ENCODE measurements at regions not wholly inside any gene's neighbourhood (a gene's known extent, or its start where the extent isn't known, plus 50 kb on each side); places are given as distances from the start of the nearest gene placed in this dataset.

DNA sequence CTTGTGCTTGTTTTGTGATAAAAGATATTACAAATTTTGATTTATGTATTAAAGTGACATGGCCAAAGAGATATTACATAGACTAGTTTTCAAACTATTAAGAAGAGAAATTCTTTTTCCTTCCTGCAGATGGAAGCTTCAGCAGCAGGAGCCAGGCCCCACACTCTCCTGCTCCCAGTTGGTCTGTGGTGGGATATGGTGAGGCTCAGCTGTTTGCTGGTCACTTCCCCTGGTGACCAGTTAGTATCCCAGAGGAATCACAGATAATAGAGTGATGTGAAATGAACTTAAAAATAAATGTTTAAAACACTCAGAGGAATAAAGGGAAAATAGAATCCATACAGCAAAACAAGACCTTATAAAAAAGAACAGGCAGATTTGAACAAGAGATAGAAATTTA is 154.7 kb downstream of the KTN1 start:
- ChIA-PET CTCF (interaction anchor here (1.8 kb wide), 1 partner anchor 740 kb away, joined by 10 read pairs; no protein-coding TSS in a partner anchor), POLR2A (no interaction called here)
- no peak for TF ChIP-seq L3MBTL2 (conservative IDR thresholded peaks at IDR 0.05)
- no peak for TF ChIP-seq ELF4 (IDR thresholded peaks at IDR 0.05)
- no peak for TF ChIP-seq ARNT (IDR thresholded peaks at IDR 0.05)
- no peak for TF ChIP-seq FOXA1 (IDR thresholded peaks at IDR 0.05)
- TF ChIP-seq, protein P1, sequence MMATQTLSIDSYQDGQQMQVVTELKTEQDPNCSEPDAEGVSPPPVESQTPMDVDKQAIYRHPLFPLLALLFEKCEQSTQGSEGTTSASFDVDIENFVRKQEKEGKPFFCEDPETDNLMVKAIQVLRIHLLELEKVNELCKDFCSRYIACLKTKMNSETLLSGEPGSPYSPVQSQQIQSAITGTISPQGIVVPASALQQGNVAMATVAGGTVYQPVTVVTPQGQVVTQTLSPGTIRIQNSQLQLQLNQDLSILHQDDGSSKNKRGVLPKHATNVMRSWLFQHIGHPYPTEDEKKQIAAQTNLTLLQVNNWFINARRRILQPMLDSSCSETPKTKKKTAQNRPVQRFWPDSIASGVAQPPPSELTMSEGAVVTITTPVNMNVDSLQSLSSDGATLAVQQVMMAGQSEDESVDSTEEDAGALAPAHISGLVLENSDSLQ (IDR thresholded peaks at IDR 0.05), result no peak
- TF ChIP-seq BHLHE40 (IDR thresholded peaks at IDR 0.05; ENCODE audit: borderline replicate concordance), result no peak
- TF ChIP-seq SUZ12 (IDR thresholded peaks at IDR 0.05), result no peak
- TF ChIP-seq CTBP1 (IDR thresholded peaks at IDR 0.05; ENCODE audit: borderline replicate concordance), result no peak
- TF ChIP-seq HDGF (IDR thresholded peaks at IDR 0.05; ENCODE audit: borderline replicate concordance), result no peak
- no peak for TF ChIP-seq FOXM1 (IDR thresholded peaks at IDR 0.05; ENCODE audit: borderline replicate concordance)
- no peak for TF ChIP-seq SP1 (IDR thresholded peaks at IDR 0.05)
- no peak for TF ChIP-seq NFRKB (IDR thresholded peaks at IDR 0.05)
- DNase-seq (ENCODE audit: extremely low spot score), result no peak

DNA sequence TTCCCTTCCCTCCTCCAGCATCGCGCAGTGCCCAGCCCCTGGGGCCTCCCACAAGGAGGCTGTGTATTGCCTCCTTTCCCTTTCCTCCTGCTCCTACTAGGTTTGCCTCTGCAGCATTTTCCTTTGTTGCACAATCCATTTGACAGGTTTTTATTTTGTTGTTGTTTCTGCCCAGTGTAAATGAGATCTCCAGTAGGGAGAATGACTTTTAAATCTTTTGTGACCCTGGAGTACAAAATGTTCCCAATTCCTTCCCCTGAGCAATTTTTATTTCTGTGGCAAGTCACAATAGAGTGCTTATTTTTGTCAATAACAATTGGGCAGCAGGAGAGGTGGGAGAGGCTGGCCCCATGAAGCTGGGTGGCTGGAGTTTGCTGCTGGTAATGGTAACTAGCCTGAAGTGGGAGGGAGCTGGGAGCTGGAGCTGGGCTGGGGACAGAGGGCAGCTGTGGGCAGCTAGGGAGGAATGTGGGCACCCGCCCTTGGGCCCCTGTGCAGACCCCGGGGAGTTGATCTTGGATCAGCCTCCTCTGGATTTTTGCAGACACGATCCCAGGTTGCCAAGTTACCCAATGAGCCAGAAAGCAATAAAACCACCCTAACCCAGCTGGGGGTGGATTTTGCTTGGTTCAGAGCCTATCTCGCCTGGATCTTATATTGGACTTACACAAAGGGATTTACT is 160.1 kb downstream of the KTN1 start:
- no peak for TF ChIP-seq SP1 (IDR thresholded peaks at IDR 0.05)
- TF ChIP-seq TARDBP (IDR thresholded peaks at IDR 0.05), result no peak
- TF ChIP-seq LEF1 (IDR thresholded peaks at IDR 0.05; ENCODE audit: borderline replicate concordance), result no peak
- TF ChIP-seq SUZ12 (IDR thresholded peaks at IDR 0.05), result no peak
- TF ChIP-seq ZNF384 (IDR thresholded peaks at IDR 0.05), result no peak
- TF ChIP-seq ARNT (IDR thresholded peaks at IDR 0.05), result no peak
- no peak for TF ChIP-seq NFRKB (IDR thresholded peaks at IDR 0.05)
- TF ChIP-seq BHLHE40 (IDR thresholded peaks at IDR 0.05; ENCODE audit: borderline replicate concordance), result no peak
- no peak for TF ChIP-seq CTBP1 (IDR thresholded peaks at IDR 0.05; ENCODE audit: borderline replicate concordance)
- TF ChIP-seq L3MBTL2 (conservative IDR thresholded peaks at IDR 0.05), result no peak
- no peak for TF ChIP-seq FOXA1 (IDR thresholded peaks at IDR 0.05)
- TF ChIP-seq FOXM1 (IDR thresholded peaks at IDR 0.05; ENCODE audit: borderline replicate concordance), result no peak
- TF ChIP-seq HDGF (IDR thresholded peaks at IDR 0.05; ENCODE audit: borderline replicate concordance), result no peak
- no peak for TF ChIP-seq FOXK2 (IDR thresholded peaks at IDR 0.05)
- TF ChIP-seq, protein P1 (IDR thresholded peaks at IDR 0.05), result no peak
- no peak for TF ChIP-seq ELF4 (IDR thresholded peaks at IDR 0.05)
- POLR2A ChIA-PET, result no interaction called here
- DNase-seq (ENCODE audit: extremely low spot score), result no peak
- CTCF ChIA-PET, result interaction anchor here (0.7 kb wide), 1 partner anchor 35 kb away, joined by 3 read pairs; no protein-coding TSS in a partner anchor

DNA sequence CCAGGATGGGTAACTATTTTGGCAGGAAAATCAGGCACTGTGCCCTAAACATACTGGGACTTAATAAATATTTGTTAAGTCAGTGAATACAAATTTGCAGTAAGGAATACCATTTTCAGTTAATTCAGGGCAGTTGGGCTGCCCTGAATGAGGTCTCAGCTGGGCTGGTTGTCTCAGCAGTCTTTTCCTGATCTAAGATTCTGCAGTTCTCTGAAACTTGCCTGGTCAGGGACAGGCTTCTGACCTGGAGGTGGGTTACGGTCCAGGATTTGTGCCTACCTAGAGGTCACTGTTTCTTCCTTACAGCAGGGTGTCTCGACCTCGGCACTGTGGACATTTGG is 160.6 kb downstream of the KTN1 start:
- POLR2A ChIA-PET, result no interaction called here
- no peak for DNase-seq (ENCODE audit: extremely low spot score)
- CTCF ChIA-PET, result interaction anchor here (0.7 kb wide), 1 partner anchor 36 kb away, joined by 3 read pairs; no protein-coding TSS in a partner anchor
- TF ChIP-seq ARNT (IDR thresholded peaks at IDR 0.05) (no peak), FOXK2 (IDR thresholded peaks at IDR 0.05) (no peak), LEF1 (IDR thresholded peaks at IDR 0.05; ENCODE audit: borderline replicate concordance) (no peak), TARDBP (IDR thresholded peaks at IDR 0.05) (no peak), ELF4 (IDR thresholded peaks at IDR 0.05) (no peak), FOXM1 (IDR thresholded peaks at IDR 0.05; ENCODE audit: borderline replicate concordance) (no peak), HDGF (IDR thresholded peaks at IDR 0.05; ENCODE audit: borderline replicate concordance) (no peak), L3MBTL2 (conservative IDR thresholded peaks at IDR 0.05) (no peak), FOXA1 (IDR thresholded peaks at IDR 0.05) (no peak), SUZ12 (IDR thresholded peaks at IDR 0.05) (no peak), BHLHE40 (IDR thresholded peaks at IDR 0.05; ENCODE audit: borderline replicate concordance) (no peak), SP1 (IDR thresholded peaks at IDR 0.05) (no peak)
- TF ChIP-seq, protein P1 (IDR thresholded peaks at IDR 0.05), result no peak

DNA sequence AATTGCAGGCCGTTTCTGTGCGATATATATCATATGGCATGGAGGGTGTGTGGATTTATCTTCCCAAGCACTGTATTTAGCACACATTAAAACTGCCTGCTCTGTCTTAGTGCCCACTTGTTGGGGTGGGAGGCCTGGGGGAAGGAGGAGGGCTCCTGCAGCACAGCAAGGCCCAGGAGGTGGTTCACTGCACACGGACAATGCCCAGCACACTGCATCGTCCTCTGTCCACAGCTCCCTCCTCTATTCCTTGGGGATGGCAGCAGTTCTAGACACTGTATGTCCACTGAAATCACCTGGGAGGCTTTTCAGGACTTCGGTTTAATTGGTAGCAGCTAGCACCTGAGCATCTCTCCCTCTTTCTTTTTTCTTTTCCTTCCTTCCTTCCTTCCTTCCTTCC is 161.2 kb downstream of the KTN1 start:
- TF ChIP-seq L3MBTL2 (conservative IDR thresholded peaks at IDR 0.05), result no peak
- no peak for TF ChIP-seq FOXK2 (IDR thresholded peaks at IDR 0.05)
- no peak for TF ChIP-seq ARNT (IDR thresholded peaks at IDR 0.05)
- TF ChIP-seq, protein P1 (IDR thresholded peaks at IDR 0.05), result no peak
- no peak for TF ChIP-seq LEF1 (IDR thresholded peaks at IDR 0.05; ENCODE audit: borderline replicate concordance)
- TF ChIP-seq FOXA1 (IDR thresholded peaks at IDR 0.05), result no peak
- TF ChIP-seq TARDBP (IDR thresholded peaks at IDR 0.05), result no peak
- TF ChIP-seq SP1 (IDR thresholded peaks at IDR 0.05), result no peak
- TF ChIP-seq HDGF (IDR thresholded peaks at IDR 0.05; ENCODE audit: borderline replicate concordance), result no peak
- no peak for TF ChIP-seq SUZ12 (IDR thresholded peaks at IDR 0.05)
- TF ChIP-seq FOXM1 (IDR thresholded peaks at IDR 0.05; ENCODE audit: borderline replicate concordance), result no peak
- TF ChIP-seq ELF4 (IDR thresholded peaks at IDR 0.05), result no peak
- no peak for TF ChIP-seq ZNF384 (IDR thresholded peaks at IDR 0.05)
- no peak for TF ChIP-seq NFRKB (IDR thresholded peaks at IDR 0.05)
- no peak for TF ChIP-seq BHLHE40 (IDR thresholded peaks at IDR 0.05; ENCODE audit: borderline replicate concordance)
- no peak for TF ChIP-seq CTBP1 (IDR thresholded peaks at IDR 0.05; ENCODE audit: borderline replicate concordance)
- no peak for DNase-seq (ENCODE audit: extremely low spot score)
- POLR2A ChIA-PET, result no interaction called here
- CTCF ChIA-PET, result interaction anchor here (0.7 kb wide), 1 partner anchor 36 kb away, joined by 3 read pairs; no protein-coding TSS in a partner anchor

DNA sequence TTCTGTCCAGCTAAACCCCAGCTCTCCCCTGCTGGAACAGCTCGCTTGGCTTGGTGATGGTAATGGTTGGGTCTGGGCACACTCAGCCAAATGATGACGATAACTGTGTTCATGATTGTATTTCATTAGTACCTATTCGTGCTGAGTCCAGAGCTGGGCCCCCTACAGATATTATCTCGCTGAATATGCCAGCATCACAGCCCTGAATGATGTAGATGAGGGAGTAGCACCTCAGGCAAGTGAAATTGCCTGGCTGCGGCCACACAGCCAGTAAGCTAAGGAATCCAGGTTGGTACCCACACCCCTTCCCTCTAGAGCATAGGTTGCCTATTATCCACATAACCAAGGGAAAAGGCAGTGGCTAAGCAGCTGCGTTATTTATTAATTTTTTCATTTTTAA is 163.5 kb downstream of the KTN1 start:
- TF ChIP-seq FOXA1 (IDR thresholded peaks at IDR 0.05) (no peak), HDGF (IDR thresholded peaks at IDR 0.05; ENCODE audit: borderline replicate concordance) (no peak), L3MBTL2 (conservative IDR thresholded peaks at IDR 0.05) (no peak), SUZ12 (IDR thresholded peaks at IDR 0.05) (no peak), BHLHE40 (IDR thresholded peaks at IDR 0.05; ENCODE audit: borderline replicate concordance) (no peak), NFRKB (IDR thresholded peaks at IDR 0.05) (no peak), CTBP1 (IDR thresholded peaks at IDR 0.05; ENCODE audit: borderline replicate concordance) (no peak), ARNT (IDR thresholded peaks at IDR 0.05) (no peak), ELF4 (IDR thresholded peaks at IDR 0.05) (no peak), SP1 (IDR thresholded peaks at IDR 0.05) (no peak), ZNF384 (IDR thresholded peaks at IDR 0.05) (no peak)
- POLR2A ChIA-PET, result no interaction called here
- CTCF ChIA-PET, result interaction anchor here (1.5 kb wide), 1 partner anchor 12 kb away, joined by 6 read pairs; no protein-coding TSS in a partner anchor
- DNase-seq (ENCODE audit: extremely low spot score), result no peak

Measured in HEK293T (cell line).